CD1c-positive myeloid dendritic cell (primary cell): ENCODE measurements at regions not wholly inside any gene's neighbourhood (a gene's known extent, or its start where the extent isn't known, plus 50 kb on each side); places are given as distances from the start of the nearest gene placed in this dataset.

Experiments used
- DNase-seq: peaks from one replicate; pipeline ENCODE4 v3.0.0-alpha.2; 2016; ENCODE audit errors: extremely low spot score

- peak; percentile 69 for DNase-seq
These were observed 130.6 kb downstream of the SMAD6 start for GRCh38 chr15:66832664-66833063.

- DNase-seq: no peak
These were observed 131.3 kb downstream of the SMAD6 start for GRCh38 chr15:66833371-66833770.

- no peak for DNase-seq
These were observed 131.8 kb downstream of the SMAD6 start for GRCh38 chr15:66833803-66834202.

GRCh38 chr15:66834881-66835878 lies 133.1 kb downstream of the SMAD6 start:
- DNase-seq: peak; percentile 93

GRCh38 chr15:66836231-66837030 lies 134.4 kb downstream of the SMAD6 start:
- DNase-seq: no peak

GRCh38 chr15:66838202-66838601 lies 136.2 kb downstream of the SMAD6 start:
- no peak for DNase-seq

GRCh38 chr15:66838671-66839239 lies 136.7 kb downstream of the SMAD6 start:
- peak; percentile 41 for DNase-seq

GRCh38 chr15:66839506-66840112 lies 137.6 kb downstream of the SMAD6 start:
- no peak for DNase-seq

- peak; percentile 47 for DNase-seq
These were observed 138.8 kb downstream of the SMAD6 start for GRCh38 chr15:66840615-66841390.

- DNase-seq: peak; percentile 78
These were observed 140.1 kb downstream of the SMAD6 start for GRCh38 chr15:66841953-66842681.

- peak; percentile 44 for DNase-seq
These were observed 140.8 kb downstream of the SMAD6 start for GRCh38 chr15:66842710-66843441.

GRCh38 chr15:66843581-66843980 lies 141.5 kb downstream of the SMAD6 start:
- no peak for DNase-seq

- no peak for DNase-seq
These were observed 142.2 kb downstream of the SMAD6 start for GRCh38 chr15:66844041-66844746.

- no peak for DNase-seq
These were observed 142.7 kb downstream of the SMAD6 start for GRCh38 chr15:66844747-66845145.

GRCh38 chr15:66845266-66845785 lies 143.3 kb downstream of the SMAD6 start:
- DNase-seq: no peak

- DNase-seq: no peak
These were observed 144.0 kb downstream of the SMAD6 start for GRCh38 chr15:66846031-66846430.

GRCh38 chr15:66846811-66847210 lies 144.8 kb downstream of the SMAD6 start:
- DNase-seq: no peak

- no peak for DNase-seq
These were observed 145.5 kb downstream of the SMAD6 start for GRCh38 chr15:66847565-66847991.

- no peak for DNase-seq
These were observed 146.1 kb downstream of the SMAD6 start for GRCh38 chr15:66848116-66848515.
